HuH-7.5 (cell line): ENCODE measurements at regions not wholly inside any gene's neighbourhood (a gene's known extent, or its start where the extent isn't known, plus 50 kb on each side); places are given as distances from the start of the nearest gene placed in this dataset.

Experiments used
- DNase-seq: peaks from one replicate; pipeline ENCODE4 v3.0.0; 2011; ENCODE audit warnings: low spot score

GRCh38 chr5:175168882-175169507 lies 275.0 kb downstream of the DRD1 start:
- no peak for DNase-seq

- DNase-seq: no peak
These were observed 278.0 kb downstream of the DRD1 start for GRCh38 chr5:175166026-175166425.

GRCh38 chr5:175163586-175164275 lies 280.3 kb downstream of the DRD1 start:
- no peak for DNase-seq

DNA sequence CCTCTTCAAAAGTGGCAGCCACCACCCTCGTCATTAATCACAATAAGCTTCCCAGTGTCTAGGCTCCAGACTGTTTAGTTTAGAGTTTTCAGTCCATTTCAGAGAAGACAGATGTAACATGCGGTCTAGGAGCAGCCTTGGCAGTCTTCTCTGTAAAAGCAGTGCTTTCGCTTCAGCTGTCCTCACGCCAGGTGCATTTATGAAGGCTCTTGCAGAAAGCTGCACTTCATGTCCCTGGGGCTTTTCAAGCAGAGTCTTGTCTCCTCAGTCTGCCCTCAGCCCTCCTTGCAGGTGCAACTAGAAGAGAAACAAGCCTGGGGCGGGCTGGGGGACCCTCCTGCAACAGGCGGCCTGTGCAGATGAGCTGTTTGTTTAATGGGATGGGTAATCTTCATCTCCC lies 281.9 kb downstream of the DRD1 start:
- DNase-seq: no peak

- DNase-seq: no peak
These were observed 284.0 kb downstream of the DRD1 start for GRCh38 chr5:175159956-175160355.

DNA sequence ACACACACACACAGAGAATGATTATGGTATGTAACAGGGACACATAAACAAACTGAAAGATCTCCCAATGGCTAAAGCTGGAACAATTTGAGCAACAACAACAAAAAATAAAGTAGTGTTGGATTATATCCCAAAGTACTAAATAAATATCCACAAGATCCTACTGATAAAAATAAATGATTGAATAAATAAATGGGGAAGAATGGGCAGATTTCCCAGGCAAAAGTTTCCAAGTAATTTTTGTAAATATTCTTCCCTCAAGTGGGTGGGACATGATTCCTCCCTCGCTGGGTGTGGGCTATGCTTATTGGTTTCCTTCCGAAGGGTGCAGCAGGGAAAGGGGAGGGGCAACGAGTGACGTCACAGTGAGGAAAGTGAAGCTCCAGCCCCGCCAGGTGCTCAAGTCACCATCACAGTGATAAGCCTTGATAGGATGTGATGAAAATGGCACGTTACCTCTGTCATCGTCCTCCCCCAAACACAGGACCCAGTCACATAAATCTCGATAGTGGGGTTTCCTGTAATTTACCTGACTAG lies 295.3 kb downstream of the DRD1 start:
- DNase-seq: no peak

DNA sequence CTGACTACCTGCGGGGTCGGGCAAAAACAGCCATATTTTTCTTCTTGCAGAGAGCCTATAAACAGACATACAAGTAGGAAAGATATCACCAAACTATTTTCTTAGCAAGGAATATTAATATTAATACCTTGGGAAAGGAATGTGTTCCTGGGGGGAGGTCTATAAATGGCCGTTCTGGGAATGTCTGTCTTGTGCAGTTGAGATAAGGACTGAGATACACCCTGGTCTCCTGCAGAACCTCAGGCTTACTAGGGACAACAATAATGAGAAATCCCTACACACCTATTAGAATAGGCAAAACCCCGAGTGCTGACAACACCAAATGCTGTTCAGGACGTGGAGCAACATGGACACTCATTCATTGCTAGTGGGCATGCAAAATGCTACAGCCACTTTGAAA lies 297.2 kb downstream of the DRD1 start:
- DNase-seq: no peak

GRCh38 chr5:175141421-175141820 lies 302.6 kb downstream of the DRD1 start:
- DNase-seq: no peak

GRCh38 chr5:175133185-175133584 lies 310.8 kb downstream of the DRD1 start:
- no peak for DNase-seq

GRCh38 chr5:175131432-175131831 lies 312.6 kb downstream of the DRD1 start:
- DNase-seq: no peak

- DNase-seq: no peak
These were observed 314.4 kb downstream of the DRD1 start for GRCh38 chr5:175129619-175130018.

DNA sequence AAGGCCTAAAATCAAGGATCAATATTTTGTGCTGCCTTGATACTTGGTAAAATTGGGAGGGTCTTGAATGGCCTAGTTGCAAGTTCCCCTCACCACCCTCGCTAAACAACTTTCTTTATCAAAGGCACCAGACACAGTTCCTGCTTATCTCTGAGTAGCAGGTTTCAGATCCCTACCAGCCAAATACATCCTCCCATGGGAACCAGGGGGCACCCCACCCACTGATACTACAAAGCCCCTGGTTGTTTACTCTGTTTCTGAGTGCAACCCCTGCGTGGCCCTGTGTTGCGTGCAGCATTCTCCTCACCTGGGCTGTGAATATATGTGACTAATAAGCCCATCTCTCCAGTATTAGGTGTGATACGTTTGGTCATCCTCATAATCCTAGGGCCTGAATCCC lies 314.9 kb downstream of the DRD1 start:
- DNase-seq: no peak

GRCh38 chr5:175124821-175125220 lies 319.2 kb downstream of the DRD1 start:
- no peak for DNase-seq

DNA sequence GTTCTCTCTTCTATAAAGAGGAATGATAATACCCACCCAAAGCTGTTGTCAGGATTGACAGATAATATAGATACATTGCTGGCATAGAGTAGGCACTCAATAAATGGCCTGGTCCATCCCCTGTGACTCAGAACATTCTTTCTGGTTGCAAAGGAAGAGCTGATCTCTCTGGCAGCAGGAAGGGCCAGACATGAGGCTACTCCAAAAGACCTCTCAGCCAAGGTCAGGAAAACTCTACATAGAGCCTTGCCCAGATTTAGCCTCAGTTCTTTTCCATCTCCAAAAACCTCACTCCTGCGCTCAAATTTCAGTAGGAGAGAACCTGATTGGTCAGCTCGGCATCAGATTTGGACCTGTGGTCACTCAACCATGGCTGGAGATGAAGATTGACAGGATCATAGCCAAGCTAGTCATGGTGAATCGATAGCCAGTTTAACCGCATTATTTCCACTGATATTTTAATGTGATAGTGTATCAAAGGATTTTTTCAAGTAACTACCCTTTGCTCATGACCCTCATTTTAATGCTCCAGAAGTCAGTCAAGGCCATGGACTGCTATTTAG lies 319.6 kb downstream of the DRD1 start:
- no peak for DNase-seq

- DNase-seq: no peak
These were observed 320.4 kb downstream of the DRD1 start for GRCh38 chr5:175123542-175123941.

DNA sequence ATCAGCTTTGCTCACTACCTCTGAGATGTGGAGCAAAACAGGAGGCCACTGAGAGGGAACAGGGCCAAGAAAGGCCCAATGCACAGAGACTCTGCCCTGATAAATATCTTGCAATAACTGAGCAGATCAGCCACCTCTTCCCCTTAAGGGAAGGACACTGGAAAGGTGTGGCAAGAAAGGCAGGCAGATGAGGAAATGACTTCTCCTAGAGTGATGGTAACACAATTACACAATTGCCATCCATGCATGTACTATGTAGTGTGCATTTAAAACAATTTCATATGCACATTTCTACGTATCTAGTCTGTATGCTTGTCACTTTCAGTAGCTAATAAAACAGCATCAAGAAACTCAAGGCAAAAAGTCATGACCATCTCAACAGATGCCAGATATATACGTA lies 322.5 kb downstream of the DRD1 start:
- DNase-seq: no peak

DNA sequence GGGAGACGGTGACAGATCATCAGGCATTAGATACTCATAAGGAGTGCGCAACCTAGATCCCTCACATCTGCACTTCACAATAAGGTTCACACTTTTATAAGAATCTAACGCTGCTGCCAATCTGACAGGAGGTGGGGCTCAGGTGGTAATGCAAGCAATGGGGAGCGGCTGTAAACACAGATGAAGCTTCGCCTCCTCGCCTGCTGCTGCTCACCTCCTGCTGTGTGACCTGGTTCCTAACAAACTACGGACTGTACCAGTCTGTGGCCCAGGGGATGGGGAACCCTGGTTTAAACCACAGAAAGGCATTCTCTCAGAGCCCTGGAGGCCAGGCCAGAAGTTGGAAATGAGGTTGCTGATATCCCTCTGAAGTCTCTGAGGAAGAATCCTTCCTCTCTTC lies 323.6 kb downstream of the DRD1 start:
- no peak for DNase-seq

DNA sequence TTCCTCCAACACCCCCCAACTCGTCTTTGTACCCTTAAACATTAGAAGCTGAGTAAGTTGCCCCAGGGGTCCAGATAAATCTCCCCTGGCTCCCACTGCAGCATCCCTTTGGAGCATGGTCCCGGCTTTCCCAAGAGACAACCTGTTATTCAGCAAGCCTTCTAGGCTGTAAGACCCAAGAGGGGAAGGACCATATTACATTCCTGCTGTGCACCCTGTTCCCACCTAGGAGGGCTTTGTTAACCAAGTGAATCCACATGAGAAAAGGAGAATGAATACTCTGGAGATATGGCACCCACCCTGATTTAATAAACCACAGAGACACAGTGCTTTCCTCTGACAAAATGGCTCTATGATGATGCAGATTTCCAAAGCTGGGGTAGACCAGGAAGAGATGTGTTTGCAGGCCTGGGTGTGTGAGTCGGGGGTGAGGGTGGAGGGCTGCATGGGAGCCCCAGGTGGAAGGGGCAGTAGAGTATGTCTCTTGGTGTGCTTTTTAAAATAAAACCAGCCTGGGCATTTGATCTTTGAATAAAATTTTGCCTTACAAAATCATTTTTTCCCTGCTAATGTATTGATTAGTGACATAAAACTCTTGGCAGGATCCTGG lies 325.2 kb downstream of the DRD1 start:
- no peak for DNase-seq

DNA sequence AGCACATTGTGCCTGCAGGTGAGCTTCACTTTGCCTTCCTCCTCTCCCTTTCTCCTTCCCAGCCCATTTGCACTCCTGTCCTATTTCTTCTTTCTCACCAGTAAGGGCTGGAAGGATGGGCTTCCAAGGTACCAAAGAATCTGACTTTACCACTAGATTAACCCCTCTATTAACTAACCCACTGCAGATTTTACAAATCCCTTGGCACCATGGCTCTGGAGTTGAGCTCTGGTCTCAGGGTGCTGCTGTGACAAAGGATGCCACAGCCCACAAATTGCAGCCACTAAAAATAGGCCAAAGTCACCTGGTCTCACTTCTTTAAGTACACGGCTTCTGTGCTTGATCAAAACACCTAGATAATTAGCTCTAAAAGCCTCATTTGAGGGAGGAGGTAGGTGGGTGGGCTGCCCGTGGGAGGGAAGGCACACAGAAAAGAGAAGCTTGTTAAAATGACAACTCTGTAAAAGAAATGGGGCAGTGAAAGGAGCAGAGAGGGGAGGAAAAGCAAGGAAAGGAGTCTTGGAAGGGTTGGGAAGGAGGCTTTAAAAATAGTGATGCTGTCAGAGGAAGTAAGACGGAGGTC lies 327.4 kb downstream of the DRD1 start:
- DNase-seq: no peak

DNA sequence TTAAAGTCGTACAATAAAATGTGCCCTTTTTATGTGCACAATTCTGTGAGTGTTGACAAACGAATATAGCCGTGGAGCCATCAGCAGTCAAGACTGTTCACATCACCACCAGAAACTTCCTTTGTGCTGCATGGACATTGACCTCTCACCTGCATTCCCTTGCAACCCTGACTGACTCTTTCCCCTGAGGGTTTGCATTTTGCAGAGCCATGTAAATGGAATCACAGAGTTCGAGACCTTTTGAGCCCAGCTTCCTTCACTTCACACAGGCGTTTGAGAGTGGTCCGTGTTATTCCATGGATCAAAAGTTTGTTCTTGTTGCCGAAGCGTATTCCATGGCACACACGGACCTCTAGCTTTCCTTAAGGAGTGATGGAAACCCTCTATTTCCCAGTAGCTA lies 328.2 kb downstream of the DRD1 start:
- no peak for DNase-seq

DNA sequence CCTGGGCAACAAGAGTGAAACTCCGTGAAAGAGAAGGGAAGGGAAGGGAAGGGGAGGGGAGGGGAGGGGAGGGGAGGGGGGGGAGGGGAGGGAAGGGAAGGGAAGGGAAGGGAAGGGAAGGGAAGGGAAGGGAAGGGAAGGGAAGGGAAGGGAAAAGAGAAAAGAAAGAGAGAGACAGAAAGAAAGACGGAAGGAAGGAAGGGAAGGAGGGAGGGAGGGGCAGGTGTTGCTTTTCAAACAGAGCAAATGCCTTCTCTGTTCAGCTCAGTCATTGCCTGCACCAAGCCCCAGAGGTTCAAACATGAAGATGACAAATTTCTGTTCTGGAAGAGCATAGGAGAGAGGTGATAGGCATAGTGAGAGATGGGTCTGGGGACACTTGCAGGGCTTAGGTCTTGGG lies 330.0 kb downstream of the DRD1 start:
- DNase-seq: no peak

DNA sequence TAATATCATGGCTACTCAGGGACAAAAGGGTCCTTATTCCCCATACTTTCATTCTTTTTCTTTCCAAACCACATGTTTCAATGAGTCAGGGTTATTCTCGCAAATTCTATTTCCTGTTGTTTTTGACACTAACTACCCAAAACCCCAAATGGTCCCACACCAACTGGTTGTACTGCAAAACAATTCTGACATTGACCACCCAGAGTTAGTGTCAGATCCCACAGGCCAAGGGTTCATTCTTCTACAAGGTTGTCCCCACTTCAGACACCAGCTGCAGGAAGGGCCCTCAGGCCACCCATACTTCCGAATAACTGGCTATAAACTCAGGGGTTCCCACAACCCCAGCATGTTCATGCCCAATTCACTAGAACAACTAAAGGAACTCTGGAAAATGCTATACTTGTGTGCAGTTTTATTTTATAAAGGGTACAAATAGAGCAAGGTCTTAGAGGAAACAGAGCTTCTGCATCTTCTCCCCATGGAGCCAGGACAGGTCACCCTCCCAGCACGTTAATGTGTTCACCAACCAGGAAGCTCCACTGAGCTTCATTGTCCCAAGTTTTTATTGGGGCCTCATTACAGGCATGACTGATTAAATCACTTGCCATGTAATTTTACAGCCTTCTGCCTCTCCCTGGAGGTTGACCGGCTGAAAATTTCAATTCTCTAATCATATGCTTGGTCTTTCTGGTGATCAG lies 334.8 kb downstream of the DRD1 start:
- no peak for DNase-seq
